BE2C (cell line): ENCODE measurements at regions not wholly inside any gene's neighbourhood (a gene's known extent, or its start where the extent isn't known, plus 50 kb on each side); places are given as distances from the start of the nearest gene placed in this dataset.

Experiments used
- DNase-seq: peaks from one replicate; pipeline ENCODE4 v3.0.0-alpha.2; 2020
- H3K27me3 ChIP-seq: fragments of 250-450 bp; sonication (Bioruptor Pico); 2 replicates; pipeline ENCODE4 v1.5.1; 2020; ENCODE audit warnings: mild to moderate bottlenecking
- H3K36me3 ChIP-seq: fragments of 250-450 bp; sonication (Bioruptor Pico); 2 replicates; pipeline ENCODE4 v1.5.1; 2020; ENCODE audit warnings: mild to moderate bottlenecking
- H3K4me1 ChIP-seq: fragments of 250-450 bp; sonication (Bioruptor Pico); 2 replicates; pipeline ENCODE4 v1.5.1; 2020
- H3K4me3 ChIP-seq: 2 replicates; pipeline ENCODE4 v1.5.1; 2011; ENCODE audit warnings: low read depth, low read length
- H3K9me3 ChIP-seq: fragments of 250-450 bp; sonication (Bioruptor Pico); 2 replicates; pipeline ENCODE4 v1.5.1; 2020
- CTCF ChIP-seq: IDR thresholded peaks from 2 replicates; pipeline ENCODE4 v1.5.1; 2012; ENCODE audit warnings: mild to moderate bottlenecking, low read depth, low read length

- TF ChIP-seq CTCF: no peak
- Histone ChIP-seq H3K36me3 (no peaks in the 10 kb centered on the region), H3K4me1 (no peaks in the 10 kb centered on the region)
Measured at GRCh38 chr6:85172161-85172560, 277.7 kb upstream of the NT5E start.

GRCh38 chr6:85169189-85169588 lies 280.7 kb upstream of the NT5E start:
- Histone ChIP-seq H3K9me3 (no peaks in the 10 kb centered on the region), H3K36me3 (no peaks in the 10 kb centered on the region), H3K4me1 (no peaks in the 10 kb centered on the region), H3K4me3 (no peak overlapping the region), H3K27me3 (no peaks in the 10 kb centered on the region)
- no peak for TF ChIP-seq CTCF
- DNase-seq: no peak

More at GRCh38 chr6:85172161-85172560, 277.7 kb upstream of the NT5E start:
- no peak overlapping the region for H3K4me3 ChIP-seq
- H3K27me3 ChIP-seq: no peaks in the 10 kb centered on the region
- DNase-seq: no peak
- no peaks in the 10 kb centered on the region for H3K9me3 ChIP-seq

- no peaks in the 10 kb centered on the region for H3K4me1 ChIP-seq
- DNase-seq: no peak
- no peak for TF ChIP-seq CTCF
- H3K27me3 ChIP-seq: 0 out of 2 replicates have a peak, but pooled peaks cover 3% of the 10 kb centered on the region
- no peak overlapping the region for H3K4me3 ChIP-seq
- no peaks in the 10 kb centered on the region for H3K36me3 ChIP-seq
- no peaks in the 10 kb centered on the region for H3K9me3 ChIP-seq
Measured at GRCh38 chr6:85168146-85168545, 281.7 kb upstream of the NT5E start.

- DNase-seq: no peak
- Histone ChIP-seq H3K27me3 (0 out of 2 replicates have a peak, but pooled peaks cover 3% of the 10 kb centered on the region), H3K4me3 (no peak overlapping the region), H3K4me1 (no peaks in the 10 kb centered on the region), H3K9me3 (no peaks in the 10 kb centered on the region), H3K36me3 (no peaks in the 10 kb centered on the region)
- TF ChIP-seq CTCF: no peak
Measured at GRCh38 chr6:85166114-85166741, 283.7 kb upstream of the NT5E start.

- no peak for TF ChIP-seq CTCF
- Histone ChIP-seq H3K9me3 (no peaks in the 10 kb centered on the region), H3K4me1 (no peaks in the 10 kb centered on the region), H3K27me3 (0 out of 2 replicates have a peak, but pooled peaks cover 3% of the 10 kb centered on the region), H3K4me3 (no peak overlapping the region), H3K36me3 (no peaks in the 10 kb centered on the region)
- DNase-seq: no peak
Measured at GRCh38 chr6:85163156-85164080, 286.5 kb upstream of the NT5E start.

GRCh38 chr6:85157311-85157710 lies 292.6 kb upstream of the NT5E start:
- TF ChIP-seq CTCF: no peak

More at GRCh38 chr6:85157311-85157710, 292.6 kb upstream of the NT5E start:
- Histone ChIP-seq H3K27me3 (no peaks in the 10 kb centered on the region), H3K4me1 (no peaks in the 10 kb centered on the region), H3K9me3 (no peaks in the 10 kb centered on the region), H3K36me3 (no peaks in the 10 kb centered on the region), H3K4me3 (no peak overlapping the region)
- no peak for DNase-seq
